ENCODE measurements at regions not wholly inside any gene's neighbourhood (a gene's known extent, or its start where the extent isn't known, plus 50 kb on each side); places are given as distances from the start of the nearest gene placed in this dataset.

GRCh38 chr5:97907646-97908400, 724.8 kb upstream of the RIOK2 start:
- no peak for DNase-seq (ENCODE audit: extremely low read depth, low read depth)
- TF ChIP-seq CTCF (IDR thresholded peaks at IDR 0.05; ENCODE audit: low read depth, low read length) = no peak

- no peak for TF ChIP-seq CTCF (IDR thresholded peaks at IDR 0.05; ENCODE audit: low read depth, low read length)
- DNase-seq (ENCODE audit: extremely low read depth, low read depth) = no peak
Observed at GRCh38 chr5:97909541-97909940, 726.5 kb upstream of the RIOK2 start.

DNA sequence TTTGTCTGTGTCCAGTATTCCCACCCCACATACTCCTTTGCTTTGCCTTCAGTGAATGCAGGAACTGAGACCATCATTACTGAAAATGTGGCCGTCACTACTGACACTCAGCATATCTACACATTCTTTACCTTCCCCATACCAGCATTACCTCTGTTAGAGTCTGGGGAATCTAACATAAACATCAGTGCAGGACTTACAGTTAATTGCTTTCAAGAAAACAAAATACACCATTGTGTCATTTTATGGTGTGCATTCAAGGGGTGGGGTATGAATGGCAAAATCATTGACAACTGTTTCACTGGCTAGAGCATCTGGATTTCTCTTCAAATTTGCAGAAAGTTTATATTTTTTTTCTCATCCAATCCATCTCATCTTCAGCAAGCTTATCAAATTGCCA, 731.4 kb upstream of the RIOK2 start:
- DNase-seq (ENCODE audit: extremely low read depth, low read depth) = no peak
- no peak for TF ChIP-seq CTCF (IDR thresholded peaks at IDR 0.05; ENCODE audit: low read depth, low read length)

DNA sequence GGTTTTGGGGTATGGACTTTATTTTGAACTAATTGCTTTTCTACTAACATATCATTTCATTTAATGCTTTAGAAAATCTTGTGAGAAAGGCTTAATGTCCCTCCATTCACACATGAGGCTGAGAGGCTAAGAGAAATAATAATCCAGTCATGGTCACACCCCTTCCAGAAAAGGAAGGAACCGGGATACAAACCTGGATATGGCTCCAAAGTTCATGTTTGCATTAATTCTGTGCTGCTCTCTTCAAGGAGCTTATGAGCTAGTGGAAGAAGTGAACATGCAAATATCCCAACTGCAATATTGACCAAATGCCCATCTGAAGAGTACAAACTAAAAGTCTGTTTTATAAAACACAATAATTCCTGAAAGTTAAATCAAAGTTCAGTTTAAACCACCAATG, 732.1 kb upstream of the RIOK2 start:
- DNase-seq (ENCODE audit: extremely low read depth, low read depth) = no peak
- no peak for TF ChIP-seq CTCF (IDR thresholded peaks at IDR 0.05; ENCODE audit: low read depth, low read length)

DNA sequence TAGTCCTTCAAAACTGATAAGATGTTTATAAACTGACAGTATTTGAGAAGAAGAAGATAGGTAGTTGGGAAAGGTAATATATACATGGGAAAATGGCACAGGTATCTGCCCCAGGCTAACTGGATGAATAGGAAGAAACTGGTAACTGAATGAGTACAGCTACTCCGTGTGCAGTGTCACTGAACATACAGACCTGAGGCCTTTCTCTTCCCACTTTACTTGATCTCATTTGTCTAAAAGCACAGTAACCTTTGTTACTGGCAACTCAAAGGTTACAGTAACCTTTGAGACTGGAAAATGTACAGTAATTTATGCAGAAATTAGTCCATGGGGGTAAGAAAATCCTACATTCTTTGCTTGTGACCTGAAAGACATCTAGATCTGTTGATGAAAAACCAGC, 735.0 kb upstream of the RIOK2 start:
- TF ChIP-seq CTCF (IDR thresholded peaks at IDR 0.05; ENCODE audit: low read depth, low read length) = no peak
- no peak for DNase-seq (ENCODE audit: extremely low read depth, low read depth)

DNA sequence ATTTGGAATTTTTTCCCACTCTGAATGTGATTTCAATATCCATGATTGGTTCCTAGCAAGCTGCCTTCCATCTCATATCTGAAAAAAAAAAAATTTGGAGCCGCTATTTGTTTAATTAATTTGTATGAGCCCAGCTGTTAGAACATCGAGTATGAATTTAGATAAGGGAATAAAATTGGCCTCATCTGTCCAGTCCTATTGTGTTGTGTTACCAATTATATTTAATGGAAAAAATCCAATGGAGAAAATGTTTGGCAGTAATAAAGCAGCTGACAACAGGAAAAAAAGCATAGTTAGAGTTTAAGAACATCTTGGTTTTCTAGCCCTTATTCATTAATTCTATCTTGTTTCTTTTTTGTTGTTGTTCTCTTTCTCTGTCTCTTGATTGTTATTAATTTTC, 735.6 kb upstream of the RIOK2 start:
- no peak for DNase-seq (ENCODE audit: extremely low read depth, low read depth)
- TF ChIP-seq CTCF (IDR thresholded peaks at IDR 0.05; ENCODE audit: low read depth, low read length) = no peak

DNA sequence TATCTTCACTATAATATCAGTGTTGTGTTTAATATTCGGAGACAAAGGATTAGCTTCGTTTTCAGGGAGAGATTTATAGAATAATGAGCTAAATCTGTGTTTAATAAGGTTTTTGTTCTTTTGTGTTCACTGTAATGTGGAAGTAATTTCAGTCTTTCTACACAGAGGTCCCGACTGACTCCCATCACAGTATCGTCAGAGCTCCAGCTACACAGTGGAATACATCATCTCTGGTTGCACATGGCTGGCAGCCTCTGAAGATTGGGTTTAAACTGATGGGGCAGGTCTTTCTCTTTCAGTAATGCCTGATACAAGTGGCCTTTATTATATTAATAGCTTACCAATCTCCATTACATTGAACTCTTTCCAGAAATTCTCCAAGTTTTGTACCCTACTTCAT, 736.7 kb upstream of the RIOK2 start:
- no peak for DNase-seq (ENCODE audit: extremely low read depth, low read depth)
- no peak for TF ChIP-seq CTCF (IDR thresholded peaks at IDR 0.05; ENCODE audit: low read depth, low read length)

All from AG09319 (cell line).